NCI-H146 (cell line): ENCODE measurements at regions not wholly inside any gene's neighbourhood (a gene's known extent, or its start where the extent isn't known, plus 50 kb on each side); places are given as distances from the start of the nearest gene placed in this dataset.

ENCODE experiments used
- DNase-seq: peaks from one replicate; lab custom pipeline; 2025; lab: John Stamatoyannopoulos, UW

GRCh38 chr6:146886587-146887446 is 288.0 kb downstream of the ADGB start:
- no peak for DNase-seq

- DNase-seq: no peak
These were observed 288.8 kb downstream of the ADGB start for GRCh38 chr6:146887447-146888077.

- no peak for DNase-seq
These were observed 290.5 kb downstream of the ADGB start for GRCh38 chr6:146889303-146889702.

GRCh38 chr6:146890172-146890571 is 291.4 kb downstream of the ADGB start:
- DNase-seq: no peak

GRCh38 chr6:146890644-146891434 is 292.1 kb downstream of the ADGB start:
- DNase-seq: no peak

GRCh38 chr6:146891615-146892265 is 293.0 kb downstream of the ADGB start:
- DNase-seq: no peak

GRCh38 chr6:146892283-146892612 is 293.5 kb downstream of the ADGB start:
- no peak for DNase-seq

GRCh38 chr6:146892613-146893401 is 294.0 kb downstream of the ADGB start:
- no peak for DNase-seq

GRCh38 chr6:146893690-146894089 is 294.9 kb downstream of the ADGB start:
- DNase-seq: no peak

- no peak for DNase-seq
These were observed 295.9 kb downstream of the ADGB start for GRCh38 chr6:146894624-146895023.

- DNase-seq: no peak
These were observed 296.5 kb downstream of the ADGB start for GRCh38 chr6:146895101-146895771.

- no peak for DNase-seq
These were observed 296.9 kb downstream of the ADGB start for GRCh38 chr6:146895772-146896061.

GRCh38 chr6:146896062-146896813 is 297.5 kb downstream of the ADGB start:
- no peak for DNase-seq

GRCh38 chr6:146896960-146897701 is 298.4 kb downstream of the ADGB start:
- no peak for DNase-seq

- DNase-seq: no peak
These were observed 299.5 kb downstream of the ADGB start for GRCh38 chr6:146898069-146898887.

- DNase-seq: no peak
These were observed 300.1 kb downstream of the ADGB start for GRCh38 chr6:146898888-146899227.

GRCh38 chr6:146901940-146902816 is 302.0 kb upstream of the STXBP5 start:
- DNase-seq: no peak

GRCh38 chr6:146902846-146903245 is 301.4 kb upstream of the STXBP5 start:
- no peak for DNase-seq
